H1 (cell line): ENCODE measurements at regions not wholly inside any gene's neighbourhood (a gene's known extent, or its start where the extent isn't known, plus 50 kb on each side); places are given as distances from the start of the nearest gene placed in this dataset.

Experiments used
- CTCF ChIA-PET: fragments of 300-600 bp; sonication (Branson Sonifier 250); formaldehyde crosslinking; loops from one replicate; lab custom pipeline; 2021; ENCODE audit not compliant: partially characterized antibody; lab: Charles Lee
- POLR2A ChIA-PET: fragments of 300-600 bp; sonication (Branson Sonifier 250); formaldehyde crosslinking; loops from one replicate; lab custom pipeline; 2021; ENCODE audit warnings: inconsistent platforms; ENCODE audit not compliant: partially characterized antibody; lab: Charles Lee
- DNase-seq, 2 experiments: peaks; one replicate each; pipeline versions ENCODE4 v3.0.0 to v3.0.0-alpha.2; 2010 to 2022; ENCODE audit warnings: low spot score in 2 of 2, low read depth in 1 of 2, mixed read lengths in 1 of 2
- FAIRE-seq: peaks from 2 replicates; lab custom pipeline; 2011; peaks lifted over from hg19 to GRCh38; lab: Jason Lieb, UNC
- H2AFZ ChIP-seq: 2 replicates; pipeline ENCODE4 v1.8.1; 2012; ENCODE audit warnings: low read length, inconsistent platforms
- H2AK5ac ChIP-seq: 2 replicates; pipeline ENCODE4 v1.6.1; 2013; ENCODE audit warnings: low read depth, low read length
- H2BK120ac ChIP-seq: replicated peaks from 2 replicates; pipeline ENCODE3; 2013; ENCODE audit warnings: low read depth, low read length, inconsistent platforms
- H2BK12ac ChIP-seq: 2 replicates; pipeline ENCODE4 v1.6.1; 2013; ENCODE audit warnings: low read depth, low read length
- H2BK15ac ChIP-seq: 2 replicates; pipeline ENCODE4 v1.6.1; 2013; ENCODE audit warnings: low read length
- H2BK20ac ChIP-seq: 2 replicates; pipeline ENCODE4 v1.6.1; 2013; ENCODE audit warnings: low read length
- H2BK5ac ChIP-seq: 2 replicates; pipeline ENCODE4 v1.6.1; 2013; ENCODE audit warnings: low read depth, low read length
- H3K14ac ChIP-seq: 2 replicates; pipeline ENCODE4 v1.6.1; 2013; ENCODE audit warnings: inconsistent platforms; ENCODE audit not compliant: insufficient read length
- H3K18ac ChIP-seq: 2 replicates; pipeline ENCODE4 v1.6.1; 2013; ENCODE audit warnings: low read length; ENCODE audit errors: extremely low read depth
- H3K23ac ChIP-seq: 2 replicates; pipeline ENCODE4 v1.6.1; 2013; ENCODE audit warnings: inconsistent platforms; ENCODE audit not compliant: insufficient read length
- H3K23me2 ChIP-seq: 2 replicates; pipeline ENCODE4 v1.6.1; 2013; ENCODE audit warnings: low read depth, low read length
- H3K27ac ChIP-seq: 2 replicates; pipeline ENCODE4 v1.6.1; 2011; ENCODE audit warnings: low read depth, low read length, inconsistent platforms
- H3K27me3 ChIP-seq, 4 experiments: replicated peaks in 1 of 4; 1 replicate in 1 of 4; 2 replicates in 3 of 4; pipeline versions ENCODE4 v1.6.1 to v1.8.1; 2011 to 2013; ENCODE audit warnings: low read length in 3 of 4, mild to moderate bottlenecking in 3 of 4, inconsistent platforms in 2 of 4, mixed read lengths in 2 of 4, moderate library complexity in 1 of 4; ENCODE audit not compliant: control insufficient read depth in 3 of 4, insufficient read depth in 3 of 4; ENCODE audit errors: extremely low read depth in 1 of 4
- H3K36me3 ChIP-seq, 4 experiments: 2 replicates each; pipeline versions ENCODE4 v1.6.1 to v1.8.1; 2011 to 2013; ENCODE audit warnings: mild to moderate bottlenecking in 4 of 4, low read length in 3 of 4, moderate library complexity in 2 of 4, control low read depth in 1 of 4, inconsistent platforms in 1 of 4; ENCODE audit not compliant: insufficient read depth in 4 of 4, control insufficient read depth in 2 of 4
- H3K4ac ChIP-seq: replicated peaks from 2 replicates; pipeline ENCODE3; 2013; ENCODE audit warnings: low read length, low read depth, mixed read lengths, inconsistent platforms; ENCODE audit not compliant: insufficient read length
- H3K4me1 ChIP-seq, 4 experiments: replicated peaks in 1 of 4; 1 replicate in 1 of 4; 2 replicates in 3 of 4; pipeline versions ENCODE4 v1.6.1 to v1.8.1; 2011 to 2013; ENCODE audit warnings: low read length in 3 of 4, inconsistent platforms in 2 of 4, mixed read lengths in 1 of 4; ENCODE audit not compliant: insufficient read depth in 4 of 4, control insufficient read depth in 3 of 4
- H3K4me2 ChIP-seq, 2 experiments: 2 replicates each; pipeline versions ENCODE4 v1.6.1 to v1.8.1; 2011 to 2013; ENCODE audit warnings: low read depth in 2 of 2, low read length in 2 of 2, control low read depth in 1 of 2, inconsistent platforms in 1 of 2, mild to moderate bottlenecking in 1 of 2; ENCODE audit not compliant: insufficient read depth in 1 of 2
- H3K4me3 ChIP-seq, 4 experiments: fragments of 200-600, 300-600 bp in 1 of 4; sonication (generic), shearing (Covaris generic), sonication (Bioruptor Twin) in 1 of 4; 2 replicates each; pipeline versions ENCODE4 v1.5.1 to v1.8.1; 2011 to 2016; ENCODE audit warnings: low read length in 4 of 4, low read depth in 3 of 4, control low read depth in 2 of 4, inconsistent platforms in 2 of 4, mild to moderate bottlenecking in 2 of 4, mixed read lengths in 1 of 4, moderate library complexity in 1 of 4; ENCODE audit not compliant: insufficient read depth in 2 of 4; ENCODE audit errors: extremely low read depth in 1 of 4
- H3K56ac ChIP-seq: replicated peaks from 2 replicates; pipeline ENCODE3; 2013; ENCODE audit warnings: low read depth, mild to moderate bottlenecking, mixed read lengths, low read length, inconsistent platforms; ENCODE audit not compliant: insufficient read length
- H3K79me1 ChIP-seq: 2 replicates; pipeline ENCODE4 v1.6.1; 2013; ENCODE audit warnings: low read depth, low read length, control low read depth
- H3K79me2 ChIP-seq, 2 experiments: 2 replicates each; pipeline versions ENCODE4 v1.6.1 to v1.8.1; 2012 to 2013; ENCODE audit warnings: low read length in 2 of 2, mild to moderate bottlenecking in 2 of 2, inconsistent platforms in 1 of 2; ENCODE audit not compliant: insufficient read depth in 2 of 2, control insufficient read depth in 1 of 2
- H3K9ac ChIP-seq, 4 experiments: replicated peaks in 1 of 4; 1 replicate in 1 of 4; 2 replicates in 3 of 4; pipeline versions ENCODE4 v1.6.1 to v1.8.1; 2011 to 2013; ENCODE audit warnings: low read depth in 3 of 4, low read length in 3 of 4, control low read depth in 2 of 4, mild to moderate bottlenecking in 2 of 4, moderate library complexity in 2 of 4, inconsistent platforms in 1 of 4; ENCODE audit errors: extremely low read depth in 1 of 4
- H3K9me3 ChIP-seq, 2 experiments: 2 replicates each; pipeline versions ENCODE4 v1.6.1 to v1.8.1; 2012 to 2013; ENCODE audit warnings: mild to moderate bottlenecking in 2 of 2, moderate library complexity in 2 of 2, control low read depth in 1 of 2, inconsistent platforms in 1 of 2, low read depth in 1 of 2, low read length in 1 of 2, mixed read lengths in 1 of 2; ENCODE audit not compliant: insufficient read depth in 2 of 2
- H4K20me1 ChIP-seq, 2 experiments: replicated peaks in 1 of 2; 2 replicates each; pipeline versions ENCODE3 to v1.8.1; 2011 to 2013; ENCODE audit warnings: inconsistent platforms in 2 of 2, low read length in 2 of 2, mild to moderate bottlenecking in 1 of 2; ENCODE audit not compliant: insufficient read depth in 2 of 2, control insufficient read depth in 1 of 2
- H4K5ac ChIP-seq: 2 replicates; pipeline ENCODE4 v1.6.1; 2013; ENCODE audit warnings: low read length, low read depth, mixed read lengths, inconsistent platforms; ENCODE audit not compliant: insufficient read length
- H4K8ac ChIP-seq: 2 replicates; pipeline ENCODE4 v1.8.0; 2013; ENCODE audit warnings: mild to moderate bottlenecking, moderate library complexity, low read length, inconsistent platforms; ENCODE audit not compliant: insufficient read depth; ENCODE audit errors: extremely low read depth
- H4K91ac ChIP-seq: replicated peaks from 2 replicates; pipeline ENCODE3; 2013; ENCODE audit warnings: low read length, mixed read lengths, inconsistent platforms; ENCODE audit not compliant: insufficient read length
- ASH2L ChIP-seq: fragments of 200-600, 300-600 bp; sonication (generic); IDR thresholded peaks from one replicate; pipeline ENCODE4 v1.7.1; 2017; ENCODE audit warnings: low read length
- ATF2 ChIP-seq: IDR thresholded peaks from 2 replicates; pipeline ENCODE4 v1.6.1; 2012; ENCODE audit warnings: low read length, inconsistent platforms
- FOSL1 ChIP-seq: IDR thresholded peaks from 2 replicates; pipeline ENCODE4 v1.6.1; 2011; ENCODE audit warnings: mild to moderate bottlenecking, low read depth, low read length, moderate library complexity; ENCODE audit not compliant: insufficient read depth
- GABPA ChIP-seq: IDR thresholded peaks from 2 replicates; pipeline ENCODE4 v1.6.1; 2011; ENCODE audit warnings: mild to moderate bottlenecking, low read length, moderate library complexity, borderline replicate concordance; ENCODE audit not compliant: insufficient read depth
- GTF2F1 ChIP-seq: IDR thresholded peaks from 2 replicates; pipeline ENCODE4 v1.6.1; 2012; ENCODE audit warnings: low read depth, low read length, improper control_type of control experiment, borderline replicate concordance
- MAX ChIP-seq: IDR thresholded peaks from 2 replicates; pipeline ENCODE4 v1.6.1; 2012; ENCODE audit warnings: inconsistent platforms
- NANOG ChIP-seq: IDR thresholded peaks from 2 replicates; pipeline ENCODE4 v1.6.1; 2011; ENCODE audit warnings: low read length, low read depth, mild to moderate bottlenecking, inconsistent platforms; ENCODE audit not compliant: insufficient read depth, poor library complexity, severe bottlenecking
- PHF8 ChIP-seq: fragments of 200-600 bp; sonication (generic); conservative IDR thresholded peaks from 2 replicates; pipeline ENCODE4 v1.7.1; 2012; ENCODE audit warnings: low read depth, mild to moderate bottlenecking, inconsistent platforms, low read length, moderate library complexity
- SIN3A ChIP-seq, 2 experiments: IDR thresholded peaks in 1 of 2; conservative IDR thresholded peaks in 1 of 2; 2 replicates each; pipeline ENCODE4 v1.6.1; 2011 to 2012; ENCODE audit warnings: low read length in 2 of 2, improper control_type of control experiment in 1 of 2, low read depth in 1 of 2, mild to moderate bottlenecking in 1 of 2
- TAF7 ChIP-seq: optimal IDR thresholded peaks from 2 replicates; pipeline ENCODE3; 2011; ENCODE audit warnings: low read depth, mild to moderate bottlenecking, inconsistent platforms, low read length, moderate library complexity, borderline replicate concordance
- TCF12 ChIP-seq: IDR thresholded peaks from 2 replicates; pipeline ENCODE4 v1.6.1; 2011; ENCODE audit warnings: low read depth, mild to moderate bottlenecking, low read length
- USF2 ChIP-seq: IDR thresholded peaks from 2 replicates; pipeline ENCODE4 v1.6.1; 2011; ENCODE audit warnings: low read length, improper control_type of control experiment

GRCh38 chr10:44706745-44707144 lies 204.4 kb upstream of the TMEM72 start:
- H2BK12ac ChIP-seq: no peak overlapping the region
- FAIRE-seq: no peak
- no peaks in the 10 kb centered on the region for H3K79me1 ChIP-seq
- H3K4me3 ChIP-seq: no peak overlapping the region
- H3K36me3 ChIP-seq: no peaks in the 10 kb centered on the region
- no peak overlapping the region for H3K56ac ChIP-seq
- no peaks in the 10 kb centered on the region for H3K4me1 ChIP-seq
- no peak overlapping the region for H3K4me2 ChIP-seq
- no peak overlapping the region for H3K9ac ChIP-seq
- H2AFZ ChIP-seq: no peak overlapping the region
- no peak for DNase-seq
- no peak overlapping the region for H3K27ac ChIP-seq
- no peak overlapping the region for H3K4ac ChIP-seq
- H4K5ac ChIP-seq: no peak overlapping the region
- no peaks in the 10 kb centered on the region for H3K23me2 ChIP-seq
- no peak overlapping the region for H4K91ac ChIP-seq
- H3K27me3 ChIP-seq: no peaks in the 10 kb centered on the region
- no peak overlapping the region for H2BK120ac ChIP-seq
- H2BK5ac ChIP-seq: no peak overlapping the region
- no peak overlapping the region for H2BK20ac ChIP-seq
- no peaks in the 10 kb centered on the region for H4K20me1 ChIP-seq
- CTCF ChIA-PET: interaction anchor here (1.6 kb wide), 1 partner anchor 27 kb away, joined by 4 read pairs; no protein-coding TSS in a partner anchor
- H3K23ac ChIP-seq: no peak overlapping the region
- no peaks in the 10 kb centered on the region for H3K79me2 ChIP-seq
- 0 out of 4 replicates have a peak, but pooled peaks cover 0 to 2% of the 10 kb centered on the region in 2 experiments for H3K9me3 ChIP-seq
- POLR2A ChIA-PET: no interaction called here
- H2BK15ac ChIP-seq: no peak overlapping the region
- H2AK5ac ChIP-seq: no peak overlapping the region
- no peak overlapping the region for H3K14ac ChIP-seq
- H4K8ac ChIP-seq: no peak overlapping the region
- no peak overlapping the region for H3K18ac ChIP-seq
- TF ChIP-seq GTF2F1: no peak
- TF ChIP-seq USF2: no peak
- no peak for TF ChIP-seq GABPA
- TF ChIP-seq ATF2: no peak
- TF ChIP-seq ASH2L: no peak
- TF ChIP-seq PHF8: no peak
- no peak for TF ChIP-seq TCF12
- TF ChIP-seq NANOG: no peak
- no peak for TF ChIP-seq FOSL1
- no peak for TF ChIP-seq SIN3A (conservative IDR thresholded peaks at IDR 0.05 in 1 of 2, IDR thresholded peaks at IDR 0.05 in 1 of 2; ENCODE audit: low read depth in 1 of 2, low read length in 2 of 2)
- TF ChIP-seq MAX: no peak
- no peak for TF ChIP-seq TAF7
